CD4-positive, alpha-beta T cell treated with Interleukin-1 beta for 1 hour (primary cell): ENCODE measurements at regions not wholly inside any gene's neighbourhood (a gene's known extent, or its start where the extent isn't known, plus 50 kb on each side); places are given as distances from the start of the nearest gene placed in this dataset.
"Not testable (repeated sequence)": the region's sequence is repeated elsewhere in the genome, so short reads cannot be mapped to it uniquely, and the experiment has no call there.

Source experiments
- DNase-seq, 2 donors: peaks; one replicate each; pipeline ENCODE4 v3.0.0-alpha.2; 2020 to 2022

DNA sequence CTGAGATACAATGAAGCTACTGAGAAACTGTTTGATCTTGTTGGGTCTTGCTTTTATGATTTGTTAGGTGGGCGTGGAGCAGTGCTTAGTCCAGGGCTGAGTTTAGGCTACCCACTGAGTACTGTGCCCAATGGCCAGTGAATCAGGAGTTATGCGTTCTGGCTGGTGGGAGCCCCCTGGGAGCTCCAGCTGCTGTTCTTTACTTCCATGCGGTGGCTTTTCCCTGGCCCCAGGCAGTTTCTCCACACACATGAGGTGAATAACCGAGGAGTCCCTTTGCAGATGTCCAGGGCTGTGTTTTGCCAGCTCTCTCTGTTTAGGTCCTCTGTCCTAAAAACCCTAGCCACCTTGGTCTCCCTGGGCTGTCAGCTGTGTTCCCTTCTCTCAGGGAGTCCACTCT, 106.5 kb downstream of the KLF13 start:
- DNase-seq, result no peak

DNA sequence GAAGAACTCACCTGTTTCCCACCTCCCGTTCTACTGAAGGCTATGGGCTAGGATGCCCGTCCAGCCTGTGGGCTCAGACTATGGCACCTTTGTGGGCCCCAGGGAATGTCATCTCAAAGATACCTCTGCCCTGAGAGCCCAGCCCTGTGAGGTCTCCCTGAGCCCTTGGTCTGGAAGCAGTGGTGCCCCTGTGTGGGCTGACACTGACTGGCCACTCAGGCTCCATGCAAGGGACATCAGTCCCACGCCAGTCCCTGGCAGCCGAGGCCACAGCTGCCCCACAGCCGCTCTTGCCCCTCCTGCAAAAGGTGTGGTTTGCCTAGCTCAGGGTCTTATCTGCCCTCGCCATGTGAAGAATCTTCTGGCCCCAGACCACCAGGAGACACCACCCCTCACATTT, 106.9 kb downstream of the KLF13 start:
- no peak for DNase-seq

DNA sequence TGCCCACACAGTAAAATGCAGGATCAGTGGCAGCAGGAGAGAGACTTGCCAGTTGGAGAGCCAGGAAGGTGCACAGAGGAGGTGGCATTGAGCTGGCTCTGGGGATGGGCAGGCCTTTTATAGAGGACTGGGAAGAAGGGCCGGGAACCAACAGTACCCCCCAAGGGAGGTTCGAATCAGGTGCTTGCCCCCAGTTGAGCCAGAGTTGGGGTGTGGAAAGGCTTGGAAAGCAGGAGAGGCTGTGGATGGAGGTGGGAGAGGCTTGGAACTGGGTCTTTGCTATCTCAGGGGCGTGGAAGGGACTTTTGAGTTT, 107.6 kb downstream of the KLF13 start:
- DNase-seq, result no peak

DNA sequence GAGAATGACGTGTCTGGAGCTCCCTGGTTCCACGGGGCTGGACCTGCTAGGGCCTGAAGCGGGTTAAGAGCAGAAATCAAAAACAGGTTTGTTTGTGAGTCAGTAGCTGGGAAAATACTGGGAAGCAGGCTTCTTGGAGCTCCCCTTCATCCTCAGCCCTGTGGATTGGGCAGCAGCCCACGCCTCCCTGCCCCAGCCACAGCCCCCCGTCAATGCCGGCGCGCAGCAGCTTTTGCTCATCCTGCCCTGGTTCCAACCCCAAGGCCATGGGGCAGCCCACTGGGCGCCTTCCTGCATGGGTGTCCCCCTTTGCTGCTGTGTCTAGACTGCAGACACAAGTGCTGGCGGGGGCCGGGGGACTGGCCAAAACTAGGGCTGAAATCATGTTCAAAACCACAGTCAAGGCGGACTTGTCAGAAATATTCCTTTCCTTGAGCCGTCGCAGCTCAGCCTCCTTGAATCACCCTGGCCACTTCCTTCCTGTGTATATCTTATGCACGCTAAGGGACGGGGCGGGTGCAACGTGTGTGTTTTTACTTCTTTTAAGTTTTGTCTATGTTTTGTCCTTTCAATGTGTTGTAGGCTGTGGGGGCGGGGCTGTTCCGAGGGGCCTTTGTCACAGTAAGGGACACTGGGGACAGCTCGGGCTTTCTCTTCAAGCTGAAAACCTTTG, 108.1 kb downstream of the KLF13 start:
- DNase-seq, result peak; percentile 80 to 83

DNA sequence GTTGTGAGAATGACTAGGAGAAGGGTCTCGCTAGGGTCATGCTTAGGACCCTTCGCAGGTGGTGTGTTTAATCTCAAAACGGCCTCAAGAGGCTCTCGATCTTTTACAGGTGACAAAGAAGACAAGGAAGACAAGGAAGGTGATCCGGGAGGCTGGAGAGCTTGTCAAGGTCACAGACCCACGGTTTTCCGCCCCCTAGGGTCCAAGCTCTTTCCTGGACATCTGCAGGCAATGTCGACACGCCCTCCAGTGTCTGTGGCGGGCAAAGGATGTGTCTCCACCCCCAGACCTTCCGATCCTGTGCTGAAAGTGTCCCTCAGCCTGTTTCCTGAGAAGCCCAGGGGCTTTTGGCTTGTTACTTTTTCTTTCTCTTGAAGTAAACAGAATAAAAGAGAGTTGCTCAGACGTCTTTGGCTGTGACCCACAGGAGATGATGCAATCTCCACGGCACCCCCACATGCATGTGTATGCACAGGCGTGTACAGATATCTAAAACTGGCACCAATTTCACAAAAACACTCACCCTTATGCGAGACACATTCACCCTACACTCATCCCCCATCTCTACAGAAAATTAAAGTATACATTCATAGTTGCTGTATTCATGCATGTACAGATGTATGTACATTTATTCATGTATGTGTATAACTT, 108.8 kb downstream of the KLF13 start:
- DNase-seq, result peak; percentile 84

DNA sequence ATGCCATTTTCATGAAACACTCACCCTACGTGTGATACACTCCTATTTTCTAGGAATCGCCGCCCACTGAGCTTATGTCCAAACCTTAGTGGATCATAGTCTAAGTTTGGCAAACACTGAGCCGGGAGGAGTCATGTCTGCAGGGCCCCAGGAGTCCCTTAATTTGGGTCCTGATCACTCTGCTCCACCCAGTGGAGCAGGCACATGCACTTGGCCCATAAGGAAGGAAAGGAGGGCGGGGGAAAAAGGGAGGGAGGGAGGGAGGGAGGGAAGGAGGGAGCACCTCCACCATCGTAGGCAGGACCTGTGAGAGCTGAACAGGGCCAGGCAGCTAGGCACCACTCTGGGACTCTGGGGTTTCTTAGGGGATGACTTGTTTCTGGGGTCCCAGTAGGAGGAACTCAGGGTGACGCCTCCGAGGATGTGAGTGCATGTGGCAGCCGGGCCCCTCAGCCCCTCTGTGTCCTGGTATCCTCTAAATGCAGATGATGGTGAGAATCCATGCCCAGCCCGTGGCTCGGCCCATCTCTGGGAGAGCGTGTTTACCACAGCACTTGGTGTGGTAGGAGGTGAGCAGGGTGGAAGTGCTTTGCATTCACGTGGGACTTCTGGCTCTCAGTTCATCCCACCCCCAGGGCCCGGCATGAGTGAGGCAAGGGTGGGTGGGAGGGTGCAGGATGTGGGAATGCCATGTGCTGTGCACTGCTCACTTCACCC, 109.4 kb downstream of the KLF13 start:
- peak in 1 of 2 donors; percentile 21 for DNase-seq

DNA sequence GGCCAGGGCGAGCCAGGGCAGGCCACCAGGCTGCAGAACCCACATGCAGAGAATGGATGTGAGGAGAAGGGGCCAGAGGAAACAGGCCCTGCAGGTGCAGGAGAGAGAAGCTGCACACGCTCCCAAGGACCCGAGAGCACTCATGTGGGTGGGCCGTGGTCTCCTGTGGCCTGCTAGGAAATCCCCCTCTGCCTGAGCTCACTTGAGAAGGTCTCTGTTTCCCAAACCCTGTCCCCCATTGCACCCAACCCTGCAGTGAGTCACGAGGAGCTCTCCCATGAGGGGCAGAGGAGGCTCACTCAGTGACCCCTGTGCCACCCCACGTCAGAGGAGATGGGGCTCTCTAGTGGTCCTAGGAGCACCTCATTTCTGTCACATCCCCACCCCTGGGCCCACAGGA, 111.1 kb downstream of the KLF13 start:
- peak in 1 of 2 donors; percentile 20 for DNase-seq

DNA sequence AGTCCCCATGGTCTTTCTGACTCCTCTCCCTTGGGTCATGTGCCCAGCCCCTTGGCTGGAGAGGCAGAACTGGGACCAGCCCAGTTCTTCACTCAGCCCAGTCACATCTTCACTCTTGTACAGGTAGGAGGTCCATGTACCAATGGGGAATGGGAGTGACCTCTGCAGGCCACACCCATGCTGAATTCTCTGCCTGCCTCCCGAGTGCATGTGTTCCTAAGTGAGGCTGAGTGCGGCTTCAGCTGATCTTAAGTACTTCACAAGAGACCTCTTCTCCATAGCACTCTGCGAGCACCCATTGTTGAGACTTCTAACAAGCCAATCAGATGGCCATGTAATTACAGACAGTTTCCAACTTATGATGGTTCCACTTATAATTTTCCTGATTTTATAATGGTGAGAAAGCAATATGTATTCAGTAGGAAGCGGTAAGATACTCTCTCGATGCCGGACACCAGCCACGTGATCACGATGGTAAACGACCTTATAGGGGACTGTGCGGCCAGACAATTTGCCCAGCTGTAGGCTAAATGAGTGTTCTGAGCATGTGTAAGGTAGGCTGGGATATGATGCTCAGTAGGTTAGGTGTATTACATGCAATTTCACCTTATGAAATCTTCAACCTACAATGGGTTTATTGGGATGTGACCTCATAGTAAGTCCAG, 112.1 kb downstream of the KLF13 start:
- DNase-seq, result no peak

DNA sequence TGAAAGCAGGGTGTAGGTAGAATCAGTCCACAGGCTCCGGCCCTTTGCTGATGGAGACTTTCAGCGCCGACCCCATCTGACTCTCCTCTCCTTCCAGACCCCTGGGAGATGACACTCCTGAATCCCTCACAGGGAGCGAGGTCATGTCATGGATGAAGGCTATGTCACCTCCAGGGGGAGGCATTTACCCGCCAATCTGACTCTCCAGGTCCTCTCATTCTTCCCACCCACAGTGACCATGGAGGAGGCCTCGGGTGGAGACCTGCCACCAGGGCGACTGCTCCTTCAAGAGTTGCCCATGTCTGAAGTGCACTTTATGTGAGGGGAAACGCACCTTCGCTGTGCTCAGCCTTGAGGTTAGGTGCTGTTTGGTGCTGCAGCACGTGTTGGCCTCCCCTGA, 112.7 kb downstream of the KLF13 start:
- DNase-seq, result peak; percentile 35 to 37

DNA sequence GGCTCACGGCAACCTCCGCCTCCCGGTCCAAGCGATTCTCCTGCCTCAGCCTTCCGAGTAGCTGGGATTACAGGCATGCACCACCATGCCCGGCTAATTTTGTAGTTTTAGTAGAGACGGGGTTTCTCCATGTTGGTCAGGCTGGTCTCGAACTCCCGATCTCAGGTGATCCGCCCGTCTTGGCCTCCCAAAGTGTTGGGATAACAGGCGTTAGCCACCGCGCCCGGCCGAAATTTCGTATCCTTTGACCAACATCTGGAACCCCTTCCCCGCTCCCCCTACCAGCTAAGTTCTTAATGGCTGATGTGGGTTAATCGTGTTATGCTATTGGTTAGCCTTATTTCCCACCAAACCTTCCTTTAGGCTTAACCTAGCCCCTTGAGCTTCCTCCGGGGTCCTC, 113.6 kb downstream of the KLF13 start:
- DNase-seq, result not testable (repeated sequence)

DNA sequence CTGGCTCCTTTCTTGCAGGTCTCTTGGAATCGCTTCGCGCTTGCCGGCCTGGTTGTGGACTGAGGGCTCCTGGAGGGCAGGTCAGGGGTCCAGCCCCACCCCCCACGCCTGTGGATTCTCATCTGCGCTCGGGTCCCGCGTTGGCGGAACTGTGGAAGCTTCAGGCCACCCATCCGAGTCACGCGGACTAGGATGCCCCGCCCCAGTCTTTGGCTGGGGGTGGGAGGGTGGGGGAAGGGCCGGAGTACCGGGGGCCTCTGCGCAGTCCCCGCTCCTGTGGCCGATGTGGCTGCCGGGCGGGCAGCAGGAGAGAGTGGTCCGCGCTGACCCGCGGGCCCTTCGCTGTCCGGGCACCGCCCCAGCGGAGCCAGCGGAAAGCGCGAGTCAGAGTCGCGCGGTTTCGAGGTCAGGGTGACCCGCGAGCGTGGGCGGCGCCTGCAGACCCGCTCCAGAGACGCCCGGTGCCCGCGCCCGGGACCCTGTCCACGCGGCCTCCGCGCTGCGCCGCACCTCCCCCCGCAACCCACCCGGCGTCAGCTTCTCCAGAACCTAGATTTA, 114.2 kb downstream of the KLF13 start:
- DNase-seq, result peak; percentile 31 to 52

DNA sequence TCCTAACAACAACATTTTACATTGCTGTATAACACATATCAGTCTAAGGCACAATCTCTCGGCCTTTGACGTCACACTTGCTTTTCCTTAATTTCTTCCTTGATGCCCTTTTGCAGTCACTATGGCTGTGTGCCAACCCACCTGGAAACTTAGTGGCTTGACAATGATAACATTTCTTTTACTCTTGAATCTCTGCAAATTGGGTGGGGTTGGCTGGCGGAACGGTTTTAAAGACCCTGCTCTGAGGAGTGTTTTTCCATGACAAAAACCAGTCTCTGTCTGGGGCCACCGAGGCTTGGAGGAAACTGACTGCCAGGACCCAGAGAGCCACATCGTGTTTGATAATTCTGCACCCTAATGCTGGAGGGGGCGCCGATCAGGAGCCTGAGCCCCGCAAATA, 115.6 kb downstream of the KLF13 start:
- no peak for DNase-seq

DNA sequence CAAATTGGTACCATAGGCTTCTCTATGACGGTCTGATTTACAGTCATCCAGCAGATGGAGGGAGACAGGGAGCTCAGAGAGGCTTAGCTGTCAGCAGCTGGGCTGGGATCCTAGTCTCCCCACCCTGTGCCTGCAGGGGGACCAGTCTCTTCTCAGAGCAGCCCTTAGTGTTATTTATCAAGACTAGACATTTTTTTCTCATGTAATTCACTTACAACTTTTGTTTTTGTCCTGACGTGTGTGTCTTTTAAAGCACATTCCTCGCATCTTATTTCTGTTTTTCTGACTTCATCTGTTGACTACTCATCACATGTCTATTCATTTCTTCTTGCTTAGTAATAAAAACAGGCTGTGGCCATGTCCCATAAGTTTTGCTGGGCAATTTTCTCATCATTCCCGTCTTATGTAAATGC, 116.1 kb downstream of the KLF13 start:
- DNase-seq, result no peak

DNA sequence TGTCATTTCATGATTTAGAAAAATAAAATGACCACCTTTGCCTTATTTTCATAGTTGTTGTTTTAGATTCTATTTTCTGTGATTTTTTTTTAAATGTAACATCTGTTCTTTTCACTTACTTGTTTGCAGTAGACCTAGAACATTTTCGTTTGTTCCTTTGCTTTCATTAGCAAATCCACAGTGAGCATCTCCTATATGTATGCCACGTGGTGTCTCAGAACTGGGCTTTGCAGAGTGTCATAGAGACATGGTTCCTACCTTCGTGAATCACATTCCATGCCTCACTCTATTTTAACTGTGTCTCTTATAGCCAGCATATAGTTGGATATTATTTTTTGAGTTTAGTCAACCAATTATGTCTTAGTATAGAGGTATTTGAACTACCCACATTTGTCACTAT, 118.2 kb downstream of the KLF13 start:
- no peak for DNase-seq

DNA sequence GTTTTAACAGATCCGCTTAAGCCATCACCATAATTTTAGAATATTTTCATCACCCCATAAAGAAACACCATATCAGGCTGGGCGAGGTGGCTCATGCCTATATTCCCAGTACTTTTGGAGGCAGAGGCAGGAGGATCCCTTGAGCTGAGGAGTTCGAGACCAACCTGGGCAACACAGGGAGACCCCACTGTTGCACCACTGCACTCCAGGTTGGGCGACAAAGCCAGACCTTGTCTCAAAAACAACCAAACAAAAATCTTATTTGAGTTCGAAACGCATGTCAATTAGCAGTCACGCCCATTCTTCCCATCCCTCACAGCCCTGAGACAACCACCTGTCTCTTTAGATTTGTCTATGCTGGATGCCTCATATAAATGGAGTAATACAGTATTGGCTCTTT, 119.9 kb downstream of the KLF13 start:
- no peak for DNase-seq

DNA sequence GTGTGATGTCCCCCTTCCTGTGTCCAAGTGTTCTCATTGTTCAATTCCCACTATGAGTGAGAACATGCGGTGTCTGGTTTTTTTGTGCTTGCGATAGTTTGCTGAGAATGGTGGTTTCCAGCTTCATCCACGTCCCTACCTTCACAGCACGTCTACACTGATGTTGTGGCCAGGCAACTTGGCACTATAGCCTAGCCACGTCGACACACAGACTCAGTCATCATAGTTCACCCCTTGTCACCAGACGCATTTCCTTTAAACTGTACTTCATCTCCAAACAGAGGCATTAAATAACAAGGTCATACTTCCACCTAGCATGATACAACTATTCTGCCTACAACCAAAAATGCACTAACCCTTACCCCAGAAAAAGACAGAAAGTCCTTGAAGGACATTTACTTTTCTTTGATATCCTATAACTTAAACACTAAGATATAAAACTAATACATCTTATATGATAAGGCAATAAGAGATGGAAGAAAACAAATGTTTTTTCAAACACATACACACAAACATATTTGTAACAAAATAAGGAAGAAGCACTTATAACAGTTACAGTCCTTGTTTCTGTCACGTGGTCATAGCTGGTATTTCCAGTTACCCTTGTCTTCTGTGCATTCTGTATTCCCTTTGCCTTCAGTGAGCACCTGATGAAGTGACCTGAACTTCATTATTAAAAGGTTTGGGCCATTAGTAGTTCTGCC, 121.4 kb downstream of the KLF13 start:
- no peak for DNase-seq

DNA sequence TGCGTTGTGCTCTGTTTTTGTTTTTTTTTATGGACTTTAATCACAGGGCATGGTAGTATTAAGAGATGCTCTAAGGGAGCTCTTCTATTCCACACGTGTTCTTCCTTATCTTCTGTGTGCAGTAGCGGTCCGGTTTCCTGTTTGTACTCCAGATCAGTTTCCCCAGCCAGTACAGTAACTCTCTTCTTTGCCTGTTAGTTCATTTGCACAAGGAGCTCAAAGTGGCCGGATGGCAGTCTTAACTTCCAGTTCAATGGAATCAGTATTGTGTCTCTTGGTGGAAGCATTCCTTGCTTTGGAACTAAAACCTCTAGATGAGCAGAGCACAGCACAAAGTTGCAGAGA, 122.0 kb downstream of the KLF13 start:
- no peak for DNase-seq

DNA sequence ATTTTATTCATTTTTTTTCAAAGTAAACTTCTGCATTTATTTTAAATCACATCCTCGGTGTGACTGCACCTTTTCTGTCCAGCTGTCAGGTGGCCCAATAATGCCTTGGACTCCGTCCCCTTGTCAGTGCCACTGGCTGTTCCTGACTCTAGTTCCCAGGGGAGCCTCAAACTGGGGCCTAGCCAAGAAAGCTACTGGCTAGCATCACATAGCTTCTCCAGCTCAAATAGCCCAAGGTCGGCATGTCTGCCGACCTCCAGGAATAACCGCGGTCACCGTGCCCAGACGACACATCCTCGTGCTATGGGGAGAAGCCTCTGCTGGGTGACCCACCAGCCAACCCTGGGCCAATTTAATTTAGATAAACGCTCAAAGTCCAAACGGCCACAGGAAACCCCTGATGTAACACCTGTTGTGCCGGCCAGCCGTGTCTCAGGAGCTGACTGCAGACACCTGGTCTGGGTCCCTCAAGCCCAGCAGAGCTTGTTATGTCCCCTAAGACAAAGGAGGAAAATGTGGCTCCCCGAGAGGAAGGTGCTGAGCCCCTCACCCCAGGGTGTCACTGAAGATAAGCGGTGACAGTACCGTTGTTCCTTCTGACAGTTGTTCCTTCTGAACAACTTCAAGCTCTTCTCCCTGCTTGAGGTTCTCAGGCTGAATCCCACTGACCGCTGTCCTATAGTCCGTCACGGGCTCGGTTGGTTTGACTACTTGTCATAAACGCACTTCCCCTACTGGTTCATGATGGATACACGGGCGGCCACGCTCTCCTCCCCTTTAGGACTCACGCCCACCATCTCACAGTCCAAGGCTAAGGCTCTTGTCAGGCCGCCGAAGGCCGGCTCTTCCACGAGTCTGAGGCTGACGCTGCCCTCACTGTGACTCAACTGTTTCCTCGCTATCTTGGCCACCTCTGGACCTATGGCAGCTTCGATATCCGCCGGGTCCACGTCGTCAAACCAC, 126.2 kb downstream of the KLF13 start:
- no peak for DNase-seq

DNA sequence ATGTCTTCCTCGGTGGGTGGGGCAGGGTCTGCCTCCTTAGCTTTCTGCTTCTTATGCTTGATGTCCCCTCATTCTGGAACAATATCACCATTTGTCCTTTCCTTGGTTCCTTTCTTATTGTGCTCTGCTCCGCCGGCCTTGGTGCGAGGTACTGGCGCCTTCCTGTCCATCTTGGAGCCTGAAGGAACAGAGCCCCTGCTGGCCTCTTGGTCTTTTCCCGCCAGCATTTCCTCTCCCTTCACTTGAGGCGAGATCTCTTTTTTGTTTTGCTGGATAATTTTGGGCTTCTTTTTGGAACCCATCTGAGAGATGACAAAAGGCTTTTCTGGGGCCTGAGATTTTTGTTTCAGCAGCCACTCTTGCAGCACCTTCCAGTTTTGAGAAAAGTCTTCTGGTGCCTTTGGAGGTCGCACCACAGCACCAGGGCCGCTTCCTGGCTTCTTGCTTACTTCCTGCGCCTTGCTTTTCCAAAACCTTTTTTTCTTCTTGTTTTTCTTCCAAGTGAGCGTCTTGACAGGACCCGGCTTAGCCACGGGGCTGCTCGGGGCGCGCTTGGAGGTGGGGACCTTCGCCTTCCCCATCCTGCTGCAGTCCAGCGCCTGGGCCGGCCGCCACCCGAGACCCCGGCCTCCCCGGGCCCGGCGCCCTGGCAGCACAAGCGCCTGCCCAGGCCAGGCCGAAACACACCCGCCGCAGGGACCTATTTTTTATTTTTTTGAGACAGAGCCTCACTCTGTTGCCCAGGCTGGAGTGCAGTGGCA, 127.1 kb downstream of the KLF13 start:
- no peak for DNase-seq

DNA sequence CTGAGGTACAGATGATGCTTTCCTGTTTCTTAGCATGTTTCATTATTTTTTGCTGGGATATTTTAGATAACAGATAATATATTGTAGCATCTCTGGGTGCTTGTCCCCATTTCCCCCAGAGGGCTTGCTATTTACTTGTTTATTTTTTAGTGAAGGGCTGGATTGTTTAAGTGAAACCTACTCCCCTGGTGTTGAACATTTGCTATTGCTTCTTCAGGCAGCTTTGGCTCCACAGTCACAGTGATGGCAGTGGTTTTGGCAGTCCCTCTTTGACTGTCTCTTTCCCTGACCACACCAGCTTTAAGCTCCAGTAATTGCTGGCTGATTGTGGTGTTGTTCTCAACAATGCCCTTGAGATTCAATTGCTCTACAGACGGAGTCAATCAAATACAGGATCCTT, 128.9 kb downstream of the KLF13 start:
- DNase-seq, result no peak
